Spleen (tissue), 7 donors: ENCODE measurements at regions not wholly inside any gene's neighbourhood (a gene's known extent, or its start where the extent isn't known, plus 50 kb on each side); places are given as distances from the start of the nearest gene placed in this dataset.

Experiments
- POLR2A ChIP-seq, 3 donors: fragments of 450-650 bp; IDR thresholded peaks; one replicate each; pipeline ENCODE4 v1.5.1; 2017; ENCODE audit warnings: antibody characterized with exemption in 3 of 3, mild to moderate bottlenecking in 1 of 3
- TF ChIP-seq, protein P1 (sequence below), 11 experiments: fragments of 200-600 bp in 7 of 11; fragments of 450-650 bp in 4 of 11; sonication (generic) in 4 of 11; IDR thresholded peaks in 8 of 11; conservative IDR thresholded peaks in 3 of 11; 1 replicate in 7 of 11; 2 replicates in 4 of 11; pipeline versions ENCODE4 v1.4.0 to v1.8.0; 2016 to 2021; ENCODE audit warnings: antibody characterized with exemption in 11 of 11, inconsistent platforms in 4 of 11, mild to moderate bottlenecking in 1 of 11
- donor health status: DM: no; HTN: no; CAD: no; lungs with moderate emphysema.
- donor health status: DM: no; HTN: no; CAD: no.
- donor health status: DM: no; HTN: no; CAD: no.

DNA sequence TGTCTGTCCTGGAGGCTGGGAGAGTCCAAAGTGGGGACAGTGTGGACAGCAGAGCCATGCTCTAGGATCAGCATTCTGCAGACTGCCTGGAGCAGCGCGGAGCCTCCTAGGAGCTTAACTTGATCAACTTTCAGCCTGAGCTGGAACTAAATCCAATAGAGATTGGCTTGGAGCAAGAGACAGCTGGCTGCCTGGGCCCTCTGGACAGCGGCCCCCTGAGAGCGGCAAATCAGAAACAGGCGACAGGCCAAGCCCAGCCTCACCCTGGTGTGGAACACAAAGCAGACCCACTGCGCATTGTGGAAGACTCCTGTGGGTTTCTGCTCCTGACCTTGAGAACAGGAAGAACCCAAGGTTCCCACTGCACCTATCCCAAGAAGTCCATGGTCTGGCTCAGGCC lies 462.2 kb downstream of the TSHZ3 start:
- TF ChIP-seq, protein P1, sequence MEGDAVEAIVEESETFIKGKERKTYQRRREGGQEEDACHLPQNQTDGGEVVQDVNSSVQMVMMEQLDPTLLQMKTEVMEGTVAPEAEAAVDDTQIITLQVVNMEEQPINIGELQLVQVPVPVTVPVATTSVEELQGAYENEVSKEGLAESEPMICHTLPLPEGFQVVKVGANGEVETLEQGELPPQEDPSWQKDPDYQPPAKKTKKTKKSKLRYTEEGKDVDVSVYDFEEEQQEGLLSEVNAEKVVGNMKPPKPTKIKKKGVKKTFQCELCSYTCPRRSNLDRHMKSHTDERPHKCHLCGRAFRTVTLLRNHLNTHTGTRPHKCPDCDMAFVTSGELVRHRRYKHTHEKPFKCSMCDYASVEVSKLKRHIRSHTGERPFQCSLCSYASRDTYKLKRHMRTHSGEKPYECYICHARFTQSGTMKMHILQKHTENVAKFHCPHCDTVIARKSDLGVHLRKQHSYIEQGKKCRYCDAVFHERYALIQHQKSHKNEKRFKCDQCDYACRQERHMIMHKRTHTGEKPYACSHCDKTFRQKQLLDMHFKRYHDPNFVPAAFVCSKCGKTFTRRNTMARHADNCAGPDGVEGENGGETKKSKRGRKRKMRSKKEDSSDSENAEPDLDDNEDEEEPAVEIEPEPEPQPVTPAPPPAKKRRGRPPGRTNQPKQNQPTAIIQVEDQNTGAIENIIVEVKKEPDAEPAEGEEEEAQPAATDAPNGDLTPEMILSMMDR (IDR thresholded peaks at IDR 0.05 in 8 of 11, conservative IDR thresholded peaks at IDR 0.05 in 3 of 11) = no peak
- TF ChIP-seq POLR2A (IDR thresholded peaks at IDR 0.05) = no peak
